SK-N-SH (cell line): ENCODE measurements at regions not wholly inside any gene's neighbourhood (a gene's known extent, or its start where the extent isn't known, plus 50 kb on each side); places are given as distances from the start of the nearest gene placed in this dataset.
A peak's percentile ranks its signal among the peaks of the same experiment; 100 is the strongest.

Experiments
- CTCF ChIA-PET: fragments of 300-600, 350-600 bp; formaldehyde crosslinking; extraction: SDS; loops from one replicate; lab custom pipeline; 2021; lab: Yijun Ruan, JAX
- POLR2A ChIA-PET: fragments of 350-600 bp; sonication (Branson Sonifier 250); formaldehyde crosslinking; extraction: SDS; loops from one replicate; lab custom pipeline; 2020; ENCODE audit warnings: antibody characterized with exemption, inconsistent platforms; lab: Yijun Ruan, JAX
- DNase-seq: peaks from one replicate; pipeline ENCODE4 v3.0.0; 2012
- H2AFZ ChIP-seq: fragments of 200-600 bp; sonication (generic); 2 replicates; pipeline ENCODE4 v1.8.1; 2016; ENCODE audit warnings: antibody characterized with exemption, mild to moderate bottlenecking, low read depth
- H3F3A ChIP-seq: fragments of 200-600 bp; sonication (generic); replicated peaks from 2 replicates; pipeline ENCODE3; 2016; ENCODE audit warnings: antibody characterized with exemption, mild to moderate bottlenecking; ENCODE audit not compliant: insufficient read depth
- H3K27ac ChIP-seq, 2 experiments: fragments of 200-500 bp in 1 of 2; fragments of 200-600 bp in 1 of 2; sonication (Bioruptor generic) in 1 of 2; sonication (generic), shearing (Covaris generic) in 1 of 2; 2 replicates each; pipeline versions ENCODE4 v1.5.1 to v1.6.1; 2014 to 2016; ENCODE audit warnings: low read depth in 2 of 2, inconsistent platforms in 1 of 2, low read length in 1 of 2, mild to moderate bottlenecking in 1 of 2, mixed read lengths in 1 of 2
- H3K27me3 ChIP-seq: fragments of 200-600 bp; sonication (generic), shearing (Covaris generic); 2 replicates; pipeline ENCODE4 v1.6.1; 2016; ENCODE audit warnings: mixed run types; ENCODE audit not compliant: insufficient read depth
- H3K36me3 ChIP-seq, 2 experiments: fragments of 200-500 bp in 1 of 2; fragments of 200-600 bp in 1 of 2; sonication (Bioruptor generic) in 1 of 2; sonication (generic) in 1 of 2; replicated peaks in 1 of 2; 2 replicates each; pipeline versions ENCODE3 to v1.5.1; 2014 to 2016; ENCODE audit warnings: low read length in 1 of 2, mild to moderate bottlenecking in 1 of 2; ENCODE audit not compliant: insufficient read depth in 2 of 2, control insufficient read depth in 1 of 2
- H3K4me1 ChIP-seq, 2 experiments: fragments of 200-500 bp in 1 of 2; fragments of 200-600 bp in 1 of 2; sonication (Bioruptor generic) in 1 of 2; sonication (generic), shearing (Covaris generic) in 1 of 2; 2 replicates each; pipeline versions ENCODE4 v1.5.1 to v1.6.1; 2014 to 2016; ENCODE audit warnings: low read depth in 1 of 2, low read length in 1 of 2, mixed run types in 1 of 2; ENCODE audit not compliant: insufficient read depth in 2 of 2, control insufficient read depth in 1 of 2
- H3K4me2 ChIP-seq: fragments of 200-600 bp; sonication (generic), shearing (Covaris generic); 2 replicates; pipeline ENCODE4 v1.6.1; 2017; ENCODE audit warnings: mixed run types
- H3K4me3 ChIP-seq, 2 experiments: fragments of 200-500 bp in 1 of 2; fragments of 200-600 bp in 1 of 2; sonication (Bioruptor generic) in 1 of 2; sonication (generic), shearing (Covaris generic) in 1 of 2; 2 replicates each; pipeline versions ENCODE4 v1.5.1 to v1.8.1; 2014 to 2016; ENCODE audit warnings: low read depth in 2 of 2, inconsistent platforms in 1 of 2, low read length in 1 of 2, mild to moderate bottlenecking in 1 of 2, mixed read lengths in 1 of 2, moderate library complexity in 1 of 2
- H3K79me2 ChIP-seq: fragments of 200-600 bp; sonication (generic); 2 replicates; pipeline ENCODE4 v1.8.1; 2017; ENCODE audit warnings: mild to moderate bottlenecking; ENCODE audit not compliant: insufficient read depth
- H3K9ac ChIP-seq: fragments of 200-600 bp; sonication (generic); 2 replicates; pipeline ENCODE4 v1.6.1; 2017; ENCODE audit warnings: mixed run types
- H3K9me2 ChIP-seq: fragments of 200-600 bp; sonication (generic); 2 replicates; pipeline ENCODE4 v1.6.1; 2017; ENCODE audit warnings: mixed run types
- H3K9me3 ChIP-seq: fragments of 200-600 bp; sonication (generic); 2 replicates; pipeline ENCODE4 v1.6.1; 2017; ENCODE audit warnings: mixed run types, mild to moderate bottlenecking, moderate library complexity
- H4K20me1 ChIP-seq: fragments of 200-600 bp; sonication (generic); 2 replicates; pipeline ENCODE4 v1.6.1; 2017; ENCODE audit warnings: mild to moderate bottlenecking, mixed run types; ENCODE audit not compliant: insufficient read depth
- CTCF ChIP-seq: fragments of 200-600 bp; sonication (generic); IDR thresholded peaks from 2 replicates; pipeline ENCODE4 v1.6.1; 2017; ENCODE audit warnings: antibody characterized with exemption, mild to moderate bottlenecking, moderate library complexity
- ELF1 ChIP-seq: IDR thresholded peaks from 2 replicates; pipeline ENCODE4 v1.4.0; 2012
- EZH2phosphoT487 ChIP-seq: fragments of 200-600 bp; sonication (generic); IDR thresholded peaks from 2 replicates; pipeline ENCODE4 v1.6.1; 2017; ENCODE audit warnings: low read depth, mixed run types, mild to moderate bottlenecking, antibody characterized with exemption, moderate library complexity, borderline replicate concordance
- FOXJ3 ChIP-seq: sonication (generic); formaldehyde crosslinking; IDR thresholded peaks from 2 replicates; pipeline ENCODE4 v1.5.1; 2020; ENCODE audit warnings: mild to moderate bottlenecking, missing genetic modification reagents
- GABPA ChIP-seq: IDR thresholded peaks from 2 replicates; pipeline ENCODE4 v1.4.0; 2012; ENCODE audit warnings: low read depth, mild to moderate bottlenecking
- MEF2A ChIP-seq: IDR thresholded peaks from 2 replicates; pipeline ENCODE4 v1.4.0; 2012; ENCODE audit warnings: low read depth, borderline replicate concordance
- NFIC ChIP-seq: IDR thresholded peaks from 2 replicates; pipeline ENCODE4 v1.4.0; 2012; ENCODE audit warnings: borderline replicate concordance
- NRF1 ChIP-seq: IDR thresholded peaks from 2 replicates; pipeline ENCODE4 v1.6.1; 2012; ENCODE audit warnings: low read depth, mild to moderate bottlenecking, low read length
- RAD21 ChIP-seq: IDR thresholded peaks from 2 replicates; pipeline ENCODE4 v1.6.1; 2012; ENCODE audit warnings: mild to moderate bottlenecking, low read length
- RCOR1 ChIP-seq: fragments of 150-350 bp; IDR thresholded peaks from 2 replicates; pipeline ENCODE4 v1.6.1; 2017; ENCODE audit warnings: antibody characterized with exemption, low read length
- RFX5 ChIP-seq: IDR thresholded peaks from 2 replicates; pipeline ENCODE4 v1.6.1; 2012; ENCODE audit warnings: mild to moderate bottlenecking, improper control_type of control experiment, low read length
- SIN3A ChIP-seq: IDR thresholded peaks from 2 replicates; pipeline ENCODE4 v1.6.1; 2012; ENCODE audit warnings: low read depth, mild to moderate bottlenecking, low read length, moderate library complexity, borderline replicate concordance
- WGBS: methylation state at CpG from one replicate; pipeline ENCODE4 v1.1.6; 2017; ENCODE audit warnings: low lambda C conversion rate; 5-methylcytosine and 5-hydroxymethylcytosine counted together
- TF ChIP-seq, protein P1 (sequence below): IDR thresholded peaks from 2 replicates; pipeline ENCODE4 v1.4.0; 2012; ENCODE audit warnings: low read depth, borderline replicate concordance

- no peak for TF ChIP-seq CTCF
- TF ChIP-seq RFX5: 0 out of 2 replicates have a peak, but pooled peaks have one; percentile 11
- TF ChIP-seq, protein P1, sequence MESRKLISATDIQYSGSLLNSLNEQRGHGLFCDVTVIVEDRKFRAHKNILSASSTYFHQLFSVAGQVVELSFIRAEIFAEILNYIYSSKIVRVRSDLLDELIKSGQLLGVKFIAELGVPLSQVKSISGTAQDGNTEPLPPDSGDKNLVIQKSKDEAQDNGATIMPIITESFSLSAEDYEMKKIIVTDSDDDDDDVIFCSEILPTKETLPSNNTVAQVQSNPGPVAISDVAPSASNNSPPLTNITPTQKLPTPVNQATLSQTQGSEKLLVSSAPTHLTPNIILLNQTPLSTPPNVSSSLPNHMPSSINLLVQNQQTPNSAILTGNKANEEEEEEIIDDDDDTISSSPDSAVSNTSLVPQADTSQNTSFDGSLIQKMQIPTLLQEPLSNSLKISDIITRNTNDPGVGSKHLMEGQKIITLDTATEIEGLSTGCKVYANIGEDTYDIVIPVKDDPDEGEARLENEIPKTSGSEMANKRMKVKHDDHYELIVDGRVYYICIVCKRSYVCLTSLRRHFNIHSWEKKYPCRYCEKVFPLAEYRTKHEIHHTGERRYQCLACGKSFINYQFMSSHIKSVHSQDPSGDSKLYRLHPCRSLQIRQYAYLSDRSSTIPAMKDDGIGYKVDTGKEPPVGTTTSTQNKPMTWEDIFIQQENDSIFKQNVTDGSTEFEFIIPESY: no peak
- TF ChIP-seq FOXJ3 (CRISPR knock-in tag): no peak
- no peak for TF ChIP-seq ELF1
- no peak for TF ChIP-seq MEF2A
- TF ChIP-seq SIN3A: peak; percentile 36; the same call in 1 of the 2 replicates
- TF ChIP-seq RAD21: peak; percentile 38
- peak; percentile 90 for TF ChIP-seq NFIC
Measured at GRCh38 chr12:20212658-20213555, 155.4 kb upstream of the PDE3A start (continued).

DNA sequence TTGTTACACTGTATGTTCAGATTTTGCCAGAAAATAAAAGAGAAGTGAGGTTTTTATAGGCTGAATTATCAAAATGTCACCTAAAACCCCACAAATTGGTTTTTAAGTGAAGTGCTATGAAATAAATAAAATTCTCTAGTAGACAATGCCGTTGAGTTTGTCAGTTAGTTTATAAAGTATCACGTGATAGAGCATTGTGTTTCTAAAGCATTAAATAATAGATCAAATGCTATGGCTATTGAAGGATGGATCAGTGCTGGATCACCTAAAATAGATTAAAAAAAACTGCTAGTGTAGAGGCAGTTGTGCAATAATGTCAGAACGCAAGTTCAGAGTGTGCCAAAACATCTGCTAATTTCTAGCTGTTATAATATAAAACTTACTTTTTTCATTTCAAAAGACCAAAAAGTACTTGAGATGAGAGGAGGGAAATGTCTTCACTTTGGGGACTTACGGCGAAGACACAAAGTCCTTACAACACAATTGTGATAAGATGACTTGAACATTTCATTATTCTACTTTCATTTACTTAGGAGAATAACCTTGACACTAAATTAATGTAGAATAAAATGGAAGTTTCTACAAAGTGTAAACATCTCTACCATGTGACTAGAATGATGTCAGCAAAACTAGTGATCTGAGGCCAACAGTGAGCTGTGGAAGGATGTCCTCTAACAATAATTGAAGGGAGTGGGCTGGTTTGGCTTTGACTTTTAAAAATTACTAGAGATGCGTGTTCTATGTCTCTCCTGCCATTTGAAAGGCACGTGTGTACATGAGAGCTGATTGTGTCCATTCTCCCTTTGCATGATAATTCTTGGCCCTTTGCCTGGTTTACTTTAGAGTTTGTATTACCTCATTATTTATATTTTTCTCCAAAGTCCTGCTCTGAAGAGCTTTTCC is 154.4 kb upstream of the PDE3A start:
- Histone ChIP-seq H3F3A (peaks cover 17% of the 10 kb centered on the region), H3K4me2 (no peak overlapping the region), H3K79me2 (no peaks in the 10 kb centered on the region), H3K27me3 (no peaks in the 10 kb centered on the region), H3K4me3 (no peak overlapping the region), H3K4me1 (peaks cover 3 to 6% of the 10 kb centered on the region in 2 experiments; a peak in 3 of 4 replicates), H4K20me1 (no peaks in the 10 kb centered on the region), H3K9ac (no peak overlapping the region), H3K9me3 (no peaks in the 10 kb centered on the region), H3K9me2 (no peaks in the 10 kb centered on the region), H3K27ac (peak overlapping the region; percentile 95 to 96; a peak in 3 of 4 replicates), H3K36me3 (no peaks in the 10 kb centered on the region), H2AFZ (no peak overlapping the region)
- WGBS: 96% methylated on average over 7 of the region's 7 CpGs
- CTCF ChIA-PET: interaction anchor here (1.0 to 1.2 kb wide), 4 partner anchors 20 to 335 kb away, joined by 3 to 4 read pairs (median 3); no protein-coding TSS in a partner anchor
- no peak for DNase-seq
- no peak for TF ChIP-seq RCOR1
- no peak for TF ChIP-seq RFX5
- TF ChIP-seq EZH2phosphoT487: no peak
- TF ChIP-seq NFIC: no peak
- TF ChIP-seq GABPA: no peak
- no peak for TF ChIP-seq SIN3A
- no peak for TF ChIP-seq MEF2A
- no peak for TF ChIP-seq NRF1
- POLR2A ChIA-PET: interaction anchor here (1.5 kb wide), 1 partner anchor 154 kb away, joined by 3 read pairs; no protein-coding TSS in a partner anchor
